Right lobe of liver (tissue), 6 donors: ENCODE measurements at regions not wholly inside any gene's neighbourhood (a gene's known extent, or its start where the extent isn't known, plus 50 kb on each side); places are given as distances from the start of the nearest gene placed in this dataset.

Experiments used
- ATAC-seq, 4 donors: fragments of 200-7000 bp; cut with Tn5 transposase; one replicate each; pipeline ENCODE4 v1.9.1; 2020; ENCODE audit warnings: mild to moderate bottlenecking in 4 of 4, moderate library complexity in 4 of 4
- DNase-seq, 3 donors: peaks; one replicate each; pipeline ENCODE4 v3.0.0-alpha.2; 2020
- H3K27ac ChIP-seq, 3 donors: fragments of 200-600 bp; one replicate each; pipeline ENCODE4 v1.8.0; 2022
- H3K27me3 ChIP-seq, 2 donors: fragments of 200-600 bp; one replicate each; pipeline ENCODE4 v1.8.0; 2022
- H3K36me3 ChIP-seq, 4 donors: fragments of 200-600 bp; sonication (generic) in 1 of 4; one replicate each; pipeline versions ENCODE4 v1.5.1 to v1.8.0; 2017 to 2022; ENCODE audit warnings: control low read depth in 1 of 4
- H3K4me1 ChIP-seq, 4 donors: fragments of 200-600 bp; sonication (generic) in 1 of 4; one replicate each; pipeline versions ENCODE4 v1.5.1 to v1.8.0; 2017 to 2022; ENCODE audit warnings: control low read depth in 1 of 4
- H3K4me3 ChIP-seq, 3 donors: fragments of 200-600 bp; one replicate each; pipeline ENCODE4 v1.8.0; 2022
- H3K9me3 ChIP-seq, 4 donors: fragments of 200-600 bp; sonication (generic) in 1 of 4; one replicate each; pipeline versions ENCODE4 v1.5.1 to v1.8.0; 2017 to 2022; ENCODE audit warnings: control low read depth in 1 of 4
- CTCF ChIP-seq, 4 donors: fragments of 200-600 bp in 3 of 4; fragments of 450-650 bp in 1 of 4; IDR thresholded peaks; one replicate each; pipeline versions ENCODE4 v1.5.1 to v1.8.0; 2016 to 2022; ENCODE audit warnings: antibody characterized with exemption in 4 of 4, mild to moderate bottlenecking in 2 of 4
- POLR2A ChIP-seq: fragments of 450-650 bp; IDR thresholded peaks from one replicate; pipeline ENCODE4 v1.6.1; 2017; ENCODE audit warnings: antibody characterized with exemption, mild to moderate bottlenecking
- WGBS: methylation state at CpG from one replicate; pipeline ENCODE4 v1.1.6; 2018; ENCODE audit warnings: low coverage, low lambda C conversion rate; ENCODE audit not compliant: insufficient coverage; ENCODE audit errors: missing lambda C conversion rate; 5-methylcytosine and 5-hydroxymethylcytosine counted together
- intact Hi-C, 2 donors: fragments of 100-400 bp; cut with DNase I; formaldehyde crosslinking; loops; one replicate each; pipeline versions ENCODE4 v1.11.2 to v1.14.1; 2022
- donor health status: DM: no; HTN: yes; CAD: no.
- donor health status: DM: no; HTN: no; CAD: no.
- donor health status: DM: no; HTN: no; CAD: no.
- donor health status: DM: no; HTN: yes; CAD: no.
- donor health status: DM: no; HTN: yes; CAD: no.

GRCh38 chr18:51248685-51249084 is 51.2 kb upstream of the MEX3C start:
- H3K9me3 ChIP-seq, result no peaks in the 10 kb centered on the region
- no peak overlapping the region for H3K4me3 ChIP-seq
- 82% methylated on average over 2 of the region's 2 CpGs for WGBS
- H3K36me3 ChIP-seq, result no peaks in the 10 kb centered on the region
- no peaks in the 10 kb centered on the region for H3K4me1 ChIP-seq
- H3K27ac ChIP-seq, result no peak overlapping the region
- no peaks in the 10 kb centered on the region for H3K27me3 ChIP-seq
- DNase-seq, result no peak
- no peak for ATAC-seq
- intact Hi-C loops, result no loop called here
- TF ChIP-seq CTCF (IDR thresholded peaks at IDR 0.05), result no peak
- no peak for TF ChIP-seq POLR2A

DNA sequence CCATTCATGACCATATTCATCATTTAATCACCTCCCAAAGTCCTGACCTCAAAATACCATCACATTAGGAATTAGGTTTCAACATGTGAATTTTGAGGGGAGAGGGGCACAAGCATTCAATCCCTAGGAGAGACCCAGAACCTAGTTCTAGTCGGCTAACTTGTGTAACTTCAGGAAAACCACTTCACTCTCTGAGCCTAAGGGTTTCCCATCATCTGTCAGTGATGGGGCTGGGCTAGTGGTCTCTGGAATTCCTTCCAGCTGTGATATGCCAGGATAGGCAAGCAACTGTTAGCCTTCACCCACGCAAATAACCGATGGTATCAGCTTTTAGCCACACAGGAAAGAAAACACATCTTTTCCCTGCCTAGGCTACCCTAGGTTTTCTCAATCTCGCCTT is 52.5 kb upstream of the MEX3C start:
- Histone ChIP-seq H3K4me3 (no peak overlapping the region), H3K9me3 (no peaks in the 10 kb centered on the region), H3K36me3 (no peaks in the 10 kb centered on the region), H3K27ac (no peak overlapping the region), H3K27me3 (no peaks in the 10 kb centered on the region), H3K4me1 (no peaks in the 10 kb centered on the region)
- intact Hi-C loops, result no loop called here
- ATAC-seq (no peak), DNase-seq (no peak)
- TF ChIP-seq POLR2A (no peak), CTCF (IDR thresholded peaks at IDR 0.05) (no peak)
- 26% methylated on average over 4 of the region's 4 CpGs for WGBS

GRCh38 chr18:51250458-51251024 is 53.1 kb upstream of the MEX3C start:
- Histone ChIP-seq H3K27me3 (no peaks in the 10 kb centered on the region), H3K4me1 (no peaks in the 10 kb centered on the region), H3K4me3 (no peak overlapping the region), H3K36me3 (no peaks in the 10 kb centered on the region), H3K27ac (no peak overlapping the region), H3K9me3 (no peaks in the 10 kb centered on the region)
- no peak for DNase-seq
- no peak for TF ChIP-seq CTCF (IDR thresholded peaks at IDR 0.05)
- no peak for TF ChIP-seq POLR2A
- WGBS, result 46% methylated on average over 3 of the region's 3 CpGs
- ATAC-seq, result no peak
- intact Hi-C loops, result no loop called here

GRCh38 chr18:51251625-51252024 is 54.1 kb upstream of the MEX3C start:
- TF ChIP-seq CTCF (IDR thresholded peaks at IDR 0.05) (no peak), POLR2A (no peak)
- ATAC-seq (no peak), DNase-seq (no peak)
- Histone ChIP-seq H3K36me3 (no peaks in the 10 kb centered on the region), H3K4me3 (no peak overlapping the region), H3K9me3 (no peaks in the 10 kb centered on the region), H3K27me3 (no peaks in the 10 kb centered on the region), H3K4me1 (no peaks in the 10 kb centered on the region), H3K27ac (no peak overlapping the region)
- intact Hi-C loops, result no loop called here

GRCh38 chr18:51253476-51253875 is 56.0 kb upstream of the MEX3C start:
- H3K27me3 ChIP-seq, result no peaks in the 10 kb centered on the region
- TF ChIP-seq CTCF (IDR thresholded peaks at IDR 0.05) (no peak), POLR2A (no peak)
- H3K9me3 ChIP-seq, result no peaks in the 10 kb centered on the region
- no peak overlapping the region for H3K4me3 ChIP-seq
- H3K27ac ChIP-seq, result no peak overlapping the region
- intact Hi-C loops, result no loop called here
- 56% methylated on average over 1 of the region's 4 CpGs for WGBS
- ATAC-seq (peak in 1 of 4 donors; percentile 20), DNase-seq (no peak)
- no peaks in the 10 kb centered on the region for H3K4me1 ChIP-seq
- no peaks in the 10 kb centered on the region for H3K36me3 ChIP-seq
